Duodenal mucosa (tissue), 2 donors: ENCODE measurements at regions not wholly inside any gene's neighbourhood (a gene's known extent, or its start where the extent isn't known, plus 50 kb on each side); places are given as distances from the start of the nearest gene placed in this dataset.

ENCODE experiments used
- H3K27ac ChIP-seq: one replicate; pipeline ENCODE4 v1.7.0; 2013; ENCODE audit warnings: low read depth, low read length
- H3K27me3 ChIP-seq, 2 donors: one replicate each; pipeline ENCODE4 v1.7.0; 2013; ENCODE audit warnings: low read length in 2 of 2, control low read depth in 1 of 2; ENCODE audit not compliant: insufficient read depth in 2 of 2, control insufficient read depth in 1 of 2
- H3K36me3 ChIP-seq, 2 donors: one replicate each; pipeline ENCODE4 v1.7.0; 2013; ENCODE audit warnings: low read length in 2 of 2, control low read depth in 1 of 2; ENCODE audit not compliant: insufficient read depth in 2 of 2, control insufficient read depth in 1 of 2
- H3K4me1 ChIP-seq, 2 donors: one replicate each; pipeline ENCODE4 v1.7.0; 2013; ENCODE audit warnings: low read length in 2 of 2, control low read depth in 1 of 2; ENCODE audit not compliant: insufficient read depth in 2 of 2, control insufficient read depth in 1 of 2
- H3K4me3 ChIP-seq, 2 donors: one replicate each; pipeline ENCODE4 v1.7.0; 2013; ENCODE audit warnings: low read length in 2 of 2, low read depth in 1 of 2
- H3K9ac ChIP-seq, 2 donors: one replicate each; pipeline ENCODE4 v1.7.0; 2013; ENCODE audit warnings: low read length in 2 of 2, low read depth in 1 of 2
- H3K9me3 ChIP-seq, 2 donors: one replicate each; pipeline ENCODE4 v1.7.0; 2013; ENCODE audit warnings: low read length in 2 of 2, control low read depth in 1 of 2; ENCODE audit not compliant: control insufficient read depth in 1 of 2

DNA sequence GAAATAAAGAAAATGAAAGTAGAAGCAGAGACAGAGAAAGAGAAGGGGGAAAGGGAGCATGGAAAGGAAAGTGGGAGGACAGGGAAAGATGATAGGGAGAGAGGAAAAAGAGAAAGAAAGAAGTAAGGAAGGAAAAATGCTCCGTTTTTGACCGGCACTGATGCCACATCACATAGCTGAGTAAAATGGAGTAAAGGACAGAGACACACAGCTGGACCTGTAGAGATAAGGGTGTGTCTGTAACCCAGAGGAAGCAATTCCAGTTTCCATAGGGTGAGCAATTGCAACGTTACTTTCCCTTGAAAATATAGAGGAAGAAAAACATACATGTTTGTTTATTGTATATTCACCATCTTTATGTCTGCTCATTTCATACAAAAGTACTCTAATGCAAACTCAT lies 1866.9 kb upstream of the PIK3C3 start:
- Histone ChIP-seq H3K27ac (no peak overlapping the region), H3K4me1 (no peaks in the 10 kb centered on the region), H3K27me3 (no peaks in the 10 kb centered on the region), H3K9me3 (no peaks in the 10 kb centered on the region), H3K4me3 (no peak overlapping the region), H3K9ac (no peak overlapping the region), H3K36me3 (no peaks in the 10 kb centered on the region)

DNA sequence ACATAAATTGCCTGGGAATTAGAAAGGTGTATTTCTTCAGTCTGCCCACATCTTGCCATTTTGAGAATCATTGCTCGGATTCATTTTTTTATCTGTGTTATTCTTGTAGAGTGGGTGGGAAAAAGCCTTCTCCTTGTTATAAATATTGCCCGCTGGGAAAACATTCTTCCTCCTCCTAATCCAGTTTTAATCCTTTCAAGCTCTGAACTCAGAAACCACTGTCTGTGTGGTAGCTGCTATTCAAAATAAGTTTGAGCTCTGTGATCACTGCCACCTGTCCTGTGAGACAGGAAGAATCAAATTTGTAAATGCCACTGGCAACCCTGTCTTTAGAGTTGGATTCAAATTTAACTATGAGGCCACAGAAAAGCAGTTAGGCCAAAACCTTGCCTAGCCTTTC lies 1875.2 kb upstream of the PIK3C3 start:
- Histone ChIP-seq H3K27ac (no peak overlapping the region), H3K27me3 (no peaks in the 10 kb centered on the region), H3K9me3 (no peaks in the 10 kb centered on the region), H3K36me3 (no peaks in the 10 kb centered on the region), H3K9ac (no peak overlapping the region), H3K4me3 (no peak overlapping the region), H3K4me1 (no peaks in the 10 kb centered on the region)

DNA sequence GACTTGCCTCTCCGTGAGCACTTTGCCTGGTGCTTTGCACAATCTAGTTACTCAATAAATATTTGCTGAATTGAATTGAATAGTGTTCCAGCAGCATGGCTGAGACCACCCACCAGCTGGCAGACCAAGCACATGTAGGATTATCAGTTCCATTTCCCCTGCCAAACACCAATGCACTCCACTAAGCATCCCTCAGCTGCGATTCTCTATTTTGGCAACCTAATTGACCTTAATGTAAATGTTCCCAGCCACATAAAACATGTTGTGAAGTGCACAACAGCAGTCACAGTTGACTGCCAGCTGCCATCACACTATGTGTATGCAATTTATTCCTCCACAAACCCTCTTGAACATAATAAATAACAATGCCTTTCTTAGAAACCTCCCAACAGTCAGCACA lies 1879.4 kb upstream of the PIK3C3 start:
- H3K9ac ChIP-seq = no peak overlapping the region
- H3K4me1 ChIP-seq = no peaks in the 10 kb centered on the region
- H3K27me3 ChIP-seq = no peaks in the 10 kb centered on the region
- no peaks in the 10 kb centered on the region for H3K36me3 ChIP-seq
- no peak overlapping the region for H3K4me3 ChIP-seq
- peaks cover 0 to 1% of the 10 kb centered on the region in 2 donors for H3K9me3 ChIP-seq
- H3K27ac ChIP-seq = no peak overlapping the region

DNA sequence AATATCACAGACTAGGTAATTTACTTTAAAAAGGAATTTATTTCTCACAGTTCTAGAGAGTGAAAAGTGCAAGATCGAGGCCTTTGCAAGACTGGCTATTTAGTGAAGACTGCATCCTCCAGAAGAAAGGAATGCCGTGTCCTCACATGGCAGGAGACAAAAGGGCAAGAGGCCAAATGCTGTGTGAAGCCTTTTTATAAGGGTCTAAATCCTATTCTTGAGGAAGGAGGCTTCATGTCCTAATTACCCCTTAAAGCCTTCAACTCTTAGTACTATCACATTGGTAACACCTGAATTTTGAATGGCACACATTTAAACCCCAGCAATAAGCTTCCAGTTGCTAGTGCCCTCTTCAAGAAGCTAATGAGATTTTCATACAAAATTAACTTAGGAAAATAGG lies 1882.3 kb upstream of the PIK3C3 start:
- peaks cover 0 to 4% of the 10 kb centered on the region in 2 donors for H3K9me3 ChIP-seq
- no peaks in the 10 kb centered on the region for H3K36me3 ChIP-seq
- H3K4me1 ChIP-seq = no peaks in the 10 kb centered on the region
- H3K9ac ChIP-seq = no peak overlapping the region
- H3K27ac ChIP-seq = no peak overlapping the region
- no peaks in the 10 kb centered on the region for H3K27me3 ChIP-seq
- H3K4me3 ChIP-seq = no peak overlapping the region

DNA sequence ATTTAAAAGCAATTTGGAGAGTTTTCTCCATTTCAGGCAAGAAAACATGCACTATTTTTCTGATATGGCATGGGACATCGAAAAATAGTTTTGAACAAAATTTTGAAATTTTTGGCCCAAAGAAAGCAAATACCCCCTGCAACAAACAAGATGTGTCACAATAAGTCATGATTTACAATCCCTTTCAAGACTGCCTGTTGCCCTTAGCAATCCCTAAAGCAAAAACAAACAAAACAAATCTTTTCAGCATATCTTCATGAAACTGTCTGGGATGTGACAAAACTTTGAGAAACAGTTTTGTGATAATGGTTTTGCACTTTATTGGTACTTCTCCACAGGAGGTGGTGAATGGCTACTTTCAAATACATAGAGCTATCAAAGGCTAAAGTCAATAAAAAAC lies 1888.7 kb upstream of the PIK3C3 start:
- H3K36me3 ChIP-seq = no peaks in the 10 kb centered on the region
- peaks cover 0 to 10% of the 10 kb centered on the region in 2 donors for H3K9me3 ChIP-seq
- H3K9ac ChIP-seq = no peak overlapping the region
- H3K27me3 ChIP-seq = no peaks in the 10 kb centered on the region
- H3K4me1 ChIP-seq = no peaks in the 10 kb centered on the region
- no peak overlapping the region for H3K27ac ChIP-seq
- no peak overlapping the region for H3K4me3 ChIP-seq

DNA sequence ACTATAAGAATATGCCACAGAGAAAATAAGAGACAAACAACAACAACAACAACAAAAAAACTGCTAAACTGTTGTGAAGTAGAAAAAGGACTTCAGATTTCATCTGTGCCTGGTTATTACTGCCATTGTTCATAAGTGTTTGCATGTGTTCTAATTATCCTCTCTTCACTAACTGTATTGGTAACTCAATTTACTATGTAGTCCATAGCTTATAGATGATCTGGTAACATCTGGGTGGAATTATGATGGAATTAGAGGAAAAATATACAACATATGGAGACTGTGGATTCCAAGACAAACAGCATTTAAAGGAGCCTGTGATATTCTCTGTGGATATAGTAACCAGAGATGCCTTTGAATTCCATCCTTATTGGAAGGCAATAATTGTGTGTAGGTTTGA lies 1891.5 kb upstream of the PIK3C3 start:
- H3K4me1 ChIP-seq = no peaks in the 10 kb centered on the region
- H3K9ac ChIP-seq = no peak overlapping the region
- H3K27ac ChIP-seq = no peak overlapping the region
- H3K27me3 ChIP-seq = no peaks in the 10 kb centered on the region
- H3K4me3 ChIP-seq = no peak overlapping the region
- H3K36me3 ChIP-seq = no peaks in the 10 kb centered on the region
- H3K9me3 ChIP-seq = peaks cover 0 to 5% of the 10 kb centered on the region in 2 donors

DNA sequence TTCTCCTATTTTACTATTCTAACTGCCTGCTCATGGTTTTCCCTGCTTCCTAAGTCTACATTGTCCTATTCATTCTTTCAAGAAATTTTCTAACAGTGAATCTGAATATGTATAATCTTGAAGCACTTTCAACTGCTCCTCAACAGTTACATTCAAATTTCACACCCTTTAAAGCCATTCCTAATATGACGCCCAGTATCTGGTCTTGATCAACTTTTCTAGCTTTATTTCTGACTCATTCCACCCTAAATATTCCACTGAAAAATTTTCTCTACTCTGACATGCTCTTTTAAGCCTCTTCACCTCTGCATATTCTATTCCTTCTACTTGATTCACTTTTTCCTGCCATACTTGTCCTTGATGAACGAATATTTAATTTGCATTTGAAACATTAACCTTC lies 1893.9 kb upstream of the PIK3C3 start:
- H3K4me1 ChIP-seq = no peaks in the 10 kb centered on the region
- no peak overlapping the region for H3K9ac ChIP-seq
- H3K4me3 ChIP-seq = no peak overlapping the region
- H3K9me3 ChIP-seq = no peaks in the 10 kb centered on the region
- no peak overlapping the region for H3K27ac ChIP-seq
- H3K36me3 ChIP-seq = no peaks in the 10 kb centered on the region
- no peaks in the 10 kb centered on the region for H3K27me3 ChIP-seq

DNA sequence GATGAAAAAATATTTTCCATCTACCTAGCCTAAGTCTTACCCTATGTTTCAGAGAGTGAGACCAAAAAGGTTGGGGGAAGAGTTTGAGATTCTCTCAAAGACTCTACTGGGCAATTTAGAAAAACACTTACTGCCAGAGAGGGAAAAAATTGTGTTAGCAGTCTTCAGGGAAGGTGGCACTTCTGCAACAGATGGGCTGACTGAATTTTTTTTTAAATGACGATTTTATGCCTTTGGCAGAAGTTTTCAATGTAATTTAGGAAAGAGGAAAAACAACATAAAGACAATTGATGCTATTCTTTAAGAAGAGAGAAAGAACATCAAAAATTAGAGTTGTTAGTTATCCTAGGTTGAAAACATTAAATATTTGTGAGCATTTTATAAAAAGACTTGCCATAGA lies 1894.5 kb upstream of the PIK3C3 start:
- Histone ChIP-seq H3K4me3 (no peak overlapping the region), H3K36me3 (no peaks in the 10 kb centered on the region), H3K27ac (no peak overlapping the region), H3K27me3 (no peaks in the 10 kb centered on the region), H3K9ac (no peak overlapping the region), H3K4me1 (no peaks in the 10 kb centered on the region), H3K9me3 (no peaks in the 10 kb centered on the region)

DNA sequence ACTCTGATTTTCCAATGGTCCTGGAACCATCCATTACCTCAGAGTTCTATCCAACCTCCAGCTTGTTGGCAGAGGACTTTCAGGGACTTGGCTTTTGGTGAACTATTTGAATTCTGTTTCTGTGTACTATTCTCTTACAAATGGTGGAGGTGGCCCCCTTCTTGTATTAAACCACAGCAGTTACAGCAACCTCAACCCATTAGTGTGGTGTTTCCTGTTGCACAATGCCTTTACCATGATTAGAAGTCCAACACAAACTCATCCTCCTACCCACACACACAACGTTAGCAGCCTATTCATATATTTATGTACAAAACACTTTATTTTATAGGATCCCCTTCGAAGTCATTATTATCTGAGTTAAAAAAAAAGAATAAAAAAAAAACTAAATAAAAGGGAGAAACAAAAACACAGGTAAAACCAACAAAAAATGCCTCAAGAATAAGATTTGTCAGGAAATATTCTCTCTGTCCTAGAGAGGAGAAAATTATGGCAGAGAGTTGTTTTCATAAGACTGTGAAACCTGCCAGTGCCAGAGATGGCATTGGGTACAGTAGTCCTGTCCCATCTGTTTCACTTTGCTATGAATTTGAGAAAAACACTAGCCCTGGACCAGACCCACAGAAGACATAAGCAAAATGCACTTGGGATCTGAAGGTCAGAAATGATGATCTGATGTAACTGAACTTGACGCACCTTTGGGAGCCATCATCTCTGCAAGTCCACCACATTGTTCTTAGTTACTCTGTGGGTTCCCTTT lies 1896.0 kb upstream of the PIK3C3 start:
- Histone ChIP-seq H3K4me1 (no peaks in the 10 kb centered on the region), H3K9me3 (no peaks in the 10 kb centered on the region), H3K36me3 (no peaks in the 10 kb centered on the region), H3K9ac (no peak overlapping the region), H3K27ac (no peak overlapping the region), H3K4me3 (no peak overlapping the region), H3K27me3 (no peaks in the 10 kb centered on the region)

DNA sequence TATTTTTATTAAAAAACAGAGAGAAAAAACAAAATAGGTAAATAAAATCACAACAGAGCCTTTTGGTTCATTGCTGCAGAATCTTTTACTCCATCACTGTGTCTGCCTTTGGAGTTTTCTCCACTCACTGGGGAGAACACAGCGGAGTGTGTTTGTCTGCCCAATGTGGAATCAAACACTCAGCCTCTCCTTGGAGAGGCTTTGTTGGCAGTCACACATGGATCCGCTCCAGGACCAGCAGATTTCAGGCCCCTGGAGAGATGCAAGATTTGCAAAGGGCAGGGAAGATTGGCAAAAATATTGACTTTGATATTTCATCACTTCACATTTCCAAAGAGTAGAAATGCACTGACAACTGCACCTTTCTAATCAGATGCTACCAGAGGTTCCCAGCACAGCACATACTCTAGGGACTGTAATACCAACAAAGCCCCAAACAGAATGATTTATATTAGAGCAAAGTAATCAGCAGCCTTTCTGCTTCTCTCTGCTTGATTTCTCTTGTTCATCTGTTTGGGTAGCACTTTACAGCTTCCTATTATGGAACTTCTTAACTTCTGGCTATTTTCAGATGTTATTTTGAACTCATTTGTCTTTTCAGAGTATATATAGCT lies 1898.8 kb upstream of the PIK3C3 start:
- H3K36me3 ChIP-seq = no peaks in the 10 kb centered on the region
- H3K27ac ChIP-seq = no peak overlapping the region
- no peaks in the 10 kb centered on the region for H3K27me3 ChIP-seq
- no peak overlapping the region for H3K9ac ChIP-seq
- H3K4me1 ChIP-seq = no peaks in the 10 kb centered on the region
- H3K9me3 ChIP-seq = no peaks in the 10 kb centered on the region
- no peak overlapping the region for H3K4me3 ChIP-seq
